AG08396 (cell line): ENCODE measurements at regions not wholly inside any gene's neighbourhood (a gene's known extent, or its start where the extent isn't known, plus 50 kb on each side); places are given as distances from the start of the nearest gene placed in this dataset.
"Not testable (repeated sequence)": the region's sequence is repeated elsewhere in the genome, so short reads cannot be mapped to it uniquely, and the experiment has no call there.

Experiments used
- DNase-seq: peaks from one replicate; pipeline ENCODE4 v3.0.0; 2012; ENCODE audit warnings: low spot score, mixed read lengths

DNA sequence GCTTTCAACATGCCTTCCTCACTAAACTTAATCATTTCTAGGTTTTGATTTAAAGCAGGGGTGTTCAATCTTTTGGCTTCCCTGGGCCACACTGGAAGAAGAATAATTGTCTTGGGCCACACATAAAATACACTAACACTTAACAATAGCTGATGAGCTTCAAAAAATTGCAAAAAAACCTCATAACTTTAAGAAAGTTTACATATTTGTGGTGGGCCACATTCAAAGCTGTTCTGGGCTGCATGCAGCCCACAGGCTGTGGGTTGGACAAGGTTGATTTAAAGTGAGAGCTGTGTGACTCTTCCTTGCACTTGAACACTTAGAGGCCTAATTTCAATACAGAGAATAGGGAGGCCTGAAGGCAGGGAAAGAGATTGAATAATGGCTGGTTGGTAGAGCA, 598.3 kb downstream of the EFNA5 start:
- DNase-seq = no peak

DNA sequence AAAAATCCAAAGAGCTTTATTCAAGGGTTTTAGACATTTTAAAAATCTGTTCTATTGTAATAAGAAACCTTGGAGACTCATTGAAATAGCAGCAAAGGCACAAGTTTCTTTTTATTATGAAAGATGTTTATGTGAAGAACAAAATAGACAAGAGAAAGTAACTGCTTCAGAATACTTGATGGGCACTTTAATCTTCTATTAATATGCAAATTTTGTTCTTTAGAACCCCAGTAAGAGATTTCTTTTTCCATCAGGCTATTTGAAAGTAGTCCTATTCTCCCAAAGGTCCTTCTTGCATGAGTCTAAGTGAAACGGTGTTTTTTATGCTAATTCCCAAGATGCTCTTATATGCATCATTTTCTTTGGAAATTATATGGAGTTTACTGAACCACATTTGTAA, 602.0 kb downstream of the EFNA5 start:
- no peak for DNase-seq

GRCh38 chr5:107067395-107067794, 603.3 kb downstream of the EFNA5 start:
- DNase-seq = no peak

- no peak for DNase-seq
Observed at GRCh38 chr5:107063511-107063910, 607.2 kb downstream of the EFNA5 start.

- DNase-seq = no peak
Observed at GRCh38 chr5:107058803-107059202, 611.9 kb downstream of the EFNA5 start.

DNA sequence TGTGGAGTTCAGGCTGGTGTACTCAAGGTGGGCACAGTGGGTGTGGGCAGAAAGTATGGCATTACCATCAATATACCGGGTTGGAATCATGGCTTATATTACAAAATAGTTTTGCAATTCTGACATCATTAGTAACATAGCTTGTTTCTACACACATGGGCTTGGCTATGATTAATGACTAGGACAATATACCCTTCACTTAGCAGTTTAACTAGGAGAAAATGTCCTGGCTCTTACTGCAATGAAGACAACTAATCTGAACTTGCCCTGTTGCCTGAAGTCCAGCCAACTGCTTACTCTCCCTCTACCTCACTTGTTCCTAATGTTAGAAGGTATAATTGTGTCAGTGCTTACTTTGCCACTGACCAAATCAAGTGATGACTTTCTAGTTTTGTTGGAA, 612.5 kb downstream of the EFNA5 start:
- no peak for DNase-seq

GRCh38 chr5:107056278-107056677, 614.5 kb downstream of the EFNA5 start:
- no peak for DNase-seq

GRCh38 chr5:107047048-107047447, 623.7 kb downstream of the EFNA5 start:
- no peak for DNase-seq

DNA sequence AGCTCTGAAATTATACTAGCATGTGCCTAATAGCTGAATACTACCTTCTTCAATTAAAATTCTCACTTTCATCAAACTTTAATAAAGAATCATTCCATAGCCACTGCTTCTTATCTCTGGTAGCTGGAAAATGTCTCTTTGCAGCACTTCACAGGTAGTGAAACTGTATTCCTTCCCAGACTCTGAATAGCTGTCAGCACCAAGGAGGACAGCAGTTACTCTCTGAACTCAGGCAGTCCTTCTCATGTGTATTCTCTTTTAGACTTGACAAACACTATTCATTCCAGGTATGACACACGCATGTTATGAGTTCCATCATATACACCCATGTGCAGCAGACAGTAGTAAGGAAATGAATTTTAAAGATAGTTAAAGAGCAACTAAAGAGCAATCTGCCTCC, 627.1 kb downstream of the EFNA5 start:
- DNase-seq = no peak

- no peak for DNase-seq
Observed at GRCh38 chr5:107040907-107041306, 629.8 kb downstream of the EFNA5 start.

- no peak for DNase-seq
Observed at GRCh38 chr5:107032629-107033028, 638.1 kb downstream of the EFNA5 start.

- no peak for DNase-seq
Observed at GRCh38 chr5:107028938-107029337, 641.8 kb downstream of the EFNA5 start.

- DNase-seq = no peak
Observed at GRCh38 chr5:107025712-107026497, 644.8 kb downstream of the EFNA5 start.

DNA sequence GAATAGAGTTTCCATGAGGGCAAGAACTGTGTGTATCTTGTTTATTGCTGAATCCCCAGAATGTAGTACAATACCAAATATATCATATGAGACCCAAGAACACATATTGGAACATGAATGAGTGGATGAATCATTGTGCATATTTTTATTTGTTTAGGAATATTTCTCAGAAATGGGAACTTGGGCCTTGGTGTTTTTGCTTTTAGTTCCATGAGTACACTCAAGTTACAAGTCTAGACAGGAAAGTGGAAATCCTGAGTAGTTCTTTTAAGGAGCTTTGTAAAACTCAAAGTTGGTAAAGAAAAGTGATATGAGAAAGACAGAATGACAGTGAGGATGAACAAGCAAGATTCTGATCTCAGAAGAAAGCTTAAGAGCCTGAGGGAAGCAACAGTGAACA, 647.0 kb downstream of the EFNA5 start:
- no peak for DNase-seq

GRCh38 chr5:107021575-107021974, 649.2 kb downstream of the EFNA5 start:
- DNase-seq = no peak

DNA sequence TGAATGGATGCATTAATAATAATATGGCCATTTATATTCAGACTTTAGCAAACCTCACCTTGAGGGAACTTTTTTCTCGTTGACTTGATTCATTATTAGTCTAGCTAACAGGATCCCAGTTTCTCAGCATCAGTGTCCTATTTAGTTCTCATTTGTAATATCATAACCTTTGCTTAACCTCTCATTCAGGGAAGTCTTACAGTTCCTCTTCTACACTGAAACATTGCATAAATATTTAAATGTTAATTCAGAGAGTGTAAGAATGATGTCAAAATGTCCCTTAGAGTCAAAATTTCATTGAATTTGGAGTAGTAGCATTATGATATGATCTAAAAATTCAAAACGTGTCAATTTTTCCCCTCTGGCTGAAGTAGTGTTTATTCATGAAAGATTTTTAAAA, 650.1 kb downstream of the EFNA5 start:
- DNase-seq = no peak

DNA sequence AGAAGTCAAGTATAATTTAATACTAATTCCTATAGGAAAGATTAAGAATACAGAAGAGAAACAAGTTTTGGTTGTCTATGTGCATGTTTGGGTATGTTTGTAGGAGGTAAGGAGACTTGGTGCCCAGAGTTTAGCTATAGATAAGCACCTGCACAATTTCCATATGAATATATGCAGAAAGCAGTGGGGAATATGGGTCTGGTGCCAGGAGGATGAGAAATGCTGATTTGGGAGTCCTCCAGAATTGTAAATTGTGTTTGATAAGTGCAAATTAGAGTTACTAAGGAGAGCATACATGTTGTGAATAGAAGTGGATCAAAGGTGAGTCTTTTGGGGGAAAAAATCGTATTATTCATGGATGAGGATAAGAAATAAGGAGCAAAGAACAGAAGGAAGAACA, 653.1 kb downstream of the EFNA5 start:
- no peak for DNase-seq

DNA sequence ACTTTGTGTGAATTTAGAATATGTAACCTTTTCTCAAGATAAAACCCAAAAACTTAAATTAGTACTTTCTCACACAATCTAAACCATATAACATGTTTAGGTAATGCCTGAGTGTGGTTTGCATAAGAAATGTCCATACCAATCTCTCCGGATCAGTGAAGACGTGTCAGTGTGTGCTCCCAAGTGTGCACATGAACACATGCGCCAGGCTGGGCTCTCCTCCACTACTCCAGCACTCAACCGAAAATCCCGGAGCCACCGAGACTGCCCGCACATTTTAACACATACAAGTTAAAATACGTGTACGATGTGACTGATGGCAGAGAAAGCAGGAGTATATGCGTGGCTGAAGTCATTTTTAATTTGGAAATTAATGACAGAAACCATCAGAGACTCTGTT, 658.4 kb downstream of the EFNA5 start:
- DNase-seq = no peak

GRCh38 chr5:107011605-107012004, 659.1 kb downstream of the EFNA5 start:
- no peak for DNase-seq

- no peak for DNase-seq
Observed at GRCh38 chr5:107010060-107010459, 660.7 kb downstream of the EFNA5 start.

DNA sequence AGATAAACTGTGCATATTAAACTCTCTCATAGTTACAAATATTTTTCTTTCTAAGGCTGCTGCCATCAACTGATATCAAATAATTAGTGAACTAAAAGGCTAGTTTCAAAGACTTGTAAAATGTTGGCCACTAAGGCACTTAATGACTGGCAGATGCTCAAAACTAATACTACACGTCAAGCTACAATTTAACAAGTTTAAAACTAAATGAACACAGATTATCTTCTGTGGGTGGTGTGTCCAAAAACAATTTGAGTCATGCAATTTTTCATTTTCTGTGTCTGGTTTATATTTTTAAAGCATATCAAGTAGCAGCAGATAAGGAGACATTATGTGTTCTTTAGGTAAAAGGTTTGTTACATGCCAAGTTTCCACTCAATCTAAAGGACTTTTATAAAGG, 665.1 kb downstream of the EFNA5 start:
- DNase-seq = no peak

DNA sequence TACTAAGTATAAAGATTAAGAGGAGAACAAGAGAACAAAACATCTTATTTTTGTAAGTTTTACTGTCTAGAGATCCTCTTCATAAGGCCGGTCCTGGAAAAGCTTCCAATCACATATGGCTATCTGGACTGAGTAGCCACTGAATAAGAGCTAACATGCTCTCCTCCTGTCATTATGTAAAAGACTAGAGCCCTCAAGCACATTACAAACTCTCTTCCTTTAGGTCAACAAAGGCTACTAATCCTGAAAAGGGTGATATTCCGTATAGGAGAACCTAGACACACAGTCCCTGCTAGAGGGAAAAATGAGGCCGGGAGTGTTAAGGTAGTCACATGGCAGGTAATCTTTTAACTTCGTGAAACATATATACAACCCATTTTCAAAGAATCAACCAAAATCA, 665.6 kb downstream of the EFNA5 start:
- no peak for DNase-seq

GRCh38 chr5:107002115-107002514, 668.6 kb downstream of the EFNA5 start:
- no peak for DNase-seq

DNA sequence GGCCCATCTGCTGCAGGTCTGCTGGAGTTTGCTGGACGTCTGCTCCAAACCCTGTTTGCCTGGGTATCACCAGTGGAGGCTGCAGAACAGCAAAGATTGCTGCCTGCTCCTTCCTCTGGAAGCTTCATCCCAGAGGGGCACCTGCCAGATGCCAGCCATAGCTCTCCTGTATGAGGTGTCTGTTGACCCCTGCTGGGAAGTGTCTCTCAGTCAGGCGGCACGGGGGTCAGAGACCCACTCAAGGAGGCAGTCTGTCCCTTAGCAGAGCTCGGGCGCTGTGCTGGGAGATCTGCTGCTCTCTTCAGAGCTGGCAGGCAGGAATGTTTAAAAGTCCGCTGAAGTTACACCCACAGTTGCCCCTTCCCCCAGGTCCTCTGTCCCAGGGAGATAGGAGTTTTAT, 671.2 kb downstream of the EFNA5 start:
- not testable (repeated sequence) for DNase-seq
